Tibial artery (tissue), 4 donors: ENCODE measurements at regions not wholly inside any gene's neighbourhood (a gene's known extent, or its start where the extent isn't known, plus 50 kb on each side); places are given as distances from the start of the nearest gene placed in this dataset.
A peak's percentile ranks its signal among the peaks of the same experiment; 100 is the strongest.

ENCODE experiments used
- DNase-seq, 2 donors: peaks; one replicate each; pipeline ENCODE4 v3.0.0-alpha.2; 2019
- H3K27ac ChIP-seq, 2 donors: fragments of 200-600 bp; sonication (generic) in 1 of 2; 1 replicate in 1 of 2; 2 replicates in 1 of 2; pipeline ENCODE4 v1.5.1; 2018 to 2019; ENCODE audit warnings: mild to moderate bottlenecking in 1 of 2
- H3K27me3 ChIP-seq, 2 donors: fragments of 200-600 bp; sonication (generic) in 1 of 2; one replicate each; pipeline versions ENCODE4 v1.5.1 to v1.6.0; 2016 to 2019
- H3K36me3 ChIP-seq, 3 donors: fragments of 200-600 bp; sonication (generic) in 2 of 3; one replicate each; pipeline ENCODE4 v1.5.1; 2016 to 2019; ENCODE audit warnings: mild to moderate bottlenecking in 2 of 3
- H3K4me1 ChIP-seq, 4 donors: fragments of 200-600 bp; sonication (generic) in 2 of 4; 1 replicate in 3 of 4; 2 replicates in 1 of 4; pipeline ENCODE4 v1.5.1; 2016 to 2019
- H3K4me3 ChIP-seq, 2 donors: fragments of 200-600 bp; sonication (generic) in 1 of 2; 1 replicate in 1 of 2; 2 replicates in 1 of 2; pipeline ENCODE4 v1.5.1; 2018 to 2019; ENCODE audit warnings: mild to moderate bottlenecking in 2 of 2
- H3K9me3 ChIP-seq, 3 donors: fragments of 200-600 bp; sonication (generic) in 1 of 3; one replicate each; pipeline ENCODE4 v1.5.1; 2016 to 2019
- intact Hi-C: fragments of 100-400 bp; cut with DNase I; formaldehyde crosslinking; loops from one replicate; pipeline ENCODE4 v1.15.0; 2023; ENCODE audit warnings: low total_unique reads
- TF ChIP-seq, protein P1 (sequence below), 2 experiments: fragments of 200-600 bp in 1 of 2; fragments of 450-650 bp in 1 of 2; IDR thresholded peaks; one replicate each; pipeline ENCODE4 v1.5.1; 2017 to 2019; ENCODE audit warnings: antibody characterized with exemption in 2 of 2, mild to moderate bottlenecking in 1 of 2, moderate library complexity in 1 of 2

DNA sequence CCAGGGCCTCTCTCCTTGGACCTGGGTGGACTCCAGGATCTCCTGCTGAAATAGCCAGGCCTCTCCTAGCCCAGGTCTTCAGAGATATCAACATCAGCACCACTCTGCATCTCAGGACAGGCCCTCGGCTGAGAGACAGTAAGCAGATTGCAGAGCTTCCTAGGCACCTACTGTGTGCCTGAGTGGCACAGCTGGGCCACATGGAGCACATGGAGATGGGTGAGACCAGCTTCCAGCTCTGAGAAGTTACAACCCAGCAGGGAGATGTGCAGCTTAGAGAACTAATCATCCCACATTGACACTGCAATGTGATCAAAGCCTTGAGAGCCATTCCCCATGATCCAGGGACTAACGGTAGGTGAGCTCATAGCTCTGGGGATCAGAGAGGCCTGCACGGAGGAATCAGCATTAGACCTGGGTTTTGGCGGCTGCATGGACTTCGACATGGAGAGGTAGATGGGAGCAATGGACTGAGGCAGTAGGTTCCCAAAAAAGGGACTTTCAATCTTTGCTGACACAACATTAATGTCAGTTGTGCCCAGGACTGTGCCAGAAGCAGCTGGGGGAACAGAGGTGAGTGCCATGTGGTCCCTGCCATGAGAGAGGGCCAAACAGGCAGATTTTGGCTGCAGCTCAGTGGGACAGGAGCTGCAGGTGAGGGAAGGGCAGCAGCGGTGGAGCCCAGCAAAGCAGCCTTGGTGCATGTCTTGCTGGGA, 76.0 kb upstream of the LEP start:
- Histone ChIP-seq H3K27me3 (peaks cover 0 to 81% of the 10 kb centered on the region in 2 donors), H3K27ac (no peak overlapping the region), H3K9me3 (no peaks in the 10 kb centered on the region), H3K36me3 (no peaks in the 10 kb centered on the region), H3K4me3 (no peak overlapping the region), H3K4me1 (peaks cover 0 to 24% (median 19%) of the 10 kb centered on the region in 4 donors)
- intact Hi-C loops, result no loop called here
- DNase-seq, result no peak
- TF ChIP-seq, protein P1, sequence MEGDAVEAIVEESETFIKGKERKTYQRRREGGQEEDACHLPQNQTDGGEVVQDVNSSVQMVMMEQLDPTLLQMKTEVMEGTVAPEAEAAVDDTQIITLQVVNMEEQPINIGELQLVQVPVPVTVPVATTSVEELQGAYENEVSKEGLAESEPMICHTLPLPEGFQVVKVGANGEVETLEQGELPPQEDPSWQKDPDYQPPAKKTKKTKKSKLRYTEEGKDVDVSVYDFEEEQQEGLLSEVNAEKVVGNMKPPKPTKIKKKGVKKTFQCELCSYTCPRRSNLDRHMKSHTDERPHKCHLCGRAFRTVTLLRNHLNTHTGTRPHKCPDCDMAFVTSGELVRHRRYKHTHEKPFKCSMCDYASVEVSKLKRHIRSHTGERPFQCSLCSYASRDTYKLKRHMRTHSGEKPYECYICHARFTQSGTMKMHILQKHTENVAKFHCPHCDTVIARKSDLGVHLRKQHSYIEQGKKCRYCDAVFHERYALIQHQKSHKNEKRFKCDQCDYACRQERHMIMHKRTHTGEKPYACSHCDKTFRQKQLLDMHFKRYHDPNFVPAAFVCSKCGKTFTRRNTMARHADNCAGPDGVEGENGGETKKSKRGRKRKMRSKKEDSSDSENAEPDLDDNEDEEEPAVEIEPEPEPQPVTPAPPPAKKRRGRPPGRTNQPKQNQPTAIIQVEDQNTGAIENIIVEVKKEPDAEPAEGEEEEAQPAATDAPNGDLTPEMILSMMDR (IDR thresholded peaks at IDR 0.05), result no peak

GRCh38 chr7:128165927-128166420, 75.1 kb upstream of the LEP start:
- TF ChIP-seq, protein P1 (IDR thresholded peaks at IDR 0.05), result no peak
- no peak for DNase-seq
- Histone ChIP-seq H3K36me3 (no peaks in the 10 kb centered on the region), H3K27ac (no peak overlapping the region), H3K4me3 (no peak overlapping the region), H3K4me1 (peaks cover 0 to 24% (median 19%) of the 10 kb centered on the region in 4 donors), H3K9me3 (no peaks in the 10 kb centered on the region), H3K27me3 (peaks cover 0 to 88% of the 10 kb centered on the region in 2 donors)
- intact Hi-C loops, result no loop called here

- intact Hi-C loops, result no loop called here
- Histone ChIP-seq H3K4me3 (peak overlapping the region; percentile 34 to 44), H3K36me3 (no peaks in the 10 kb centered on the region), H3K4me1 (peaks cover 0 to 24% (median 19%) of the 10 kb centered on the region in 4 donors), H3K27me3 (peaks cover 0 to 94% of the 10 kb centered on the region in 2 donors), H3K9me3 (no peaks in the 10 kb centered on the region), H3K27ac (no peak overlapping the region)
- DNase-seq, result no peak
- TF ChIP-seq, protein P1 (IDR thresholded peaks at IDR 0.05), result no peak
These were observed 74.5 kb upstream of the LEP start for GRCh38 chr7:128166603-128167041.

- H3K27me3 ChIP-seq, result peaks cover 0 to 96% of the 10 kb centered on the region in 2 donors
These were observed 73.9 kb upstream of the LEP start for GRCh38 chr7:128167042-128167701.

GRCh38 chr7:128167791-128168666, 73.0 kb upstream of the LEP start:
- Histone ChIP-seq H3K36me3 (no peaks in the 10 kb centered on the region), H3K9me3 (no peaks in the 10 kb centered on the region), H3K4me3 (peak overlapping the region; percentile 34 to 44), H3K27ac (no peak overlapping the region), H3K4me1 (peaks cover 0 to 24% (median 19%) of the 10 kb centered on the region in 4 donors), H3K27me3 (peaks cover 0 to 87% of the 10 kb centered on the region in 2 donors)
- DNase-seq, result peak in 1 of 2 donors; percentile 53
- TF ChIP-seq, protein P1 (IDR thresholded peaks at IDR 0.05), result no peak
- intact Hi-C loops, result no loop called here

More at GRCh38 chr7:128167042-128167701, 73.9 kb upstream of the LEP start:
- Histone ChIP-seq H3K9me3 (no peaks in the 10 kb centered on the region), H3K4me1 (peaks cover 0 to 24% (median 19%) of the 10 kb centered on the region in 4 donors), H3K27ac (no peak overlapping the region), H3K4me3 (peak overlapping the region; percentile 34 to 44), H3K36me3 (no peaks in the 10 kb centered on the region)
- DNase-seq, result peak in 1 of 2 donors; percentile 45
- TF ChIP-seq, protein P1 (IDR thresholded peaks at IDR 0.05), result no peak
- intact Hi-C loops, result no loop called here
